Upper lobe of right lung (tissue), 1 donor: ENCODE measurements at regions not wholly inside any gene's neighbourhood (a gene's known extent, or its start where the extent isn't known, plus 50 kb on each side); places are given as distances from the start of the nearest gene placed in this dataset.

ENCODE experiments used
- ATAC-seq: fragments of 200-7000 bp; cut with Tn5 transposase; one replicate; pipeline ENCODE4 v1.9.1; 2020; ENCODE audit warnings: mild to moderate bottlenecking, moderate library complexity
- DNase-seq: peaks from one replicate; pipeline ENCODE4 v3.0.0-alpha.2; 2020
- H3K27ac ChIP-seq: fragments of 200-600 bp; one replicate; pipeline ENCODE4 v1.8.0; 2022
- H3K27me3 ChIP-seq: fragments of 200-600 bp; one replicate; pipeline ENCODE4 v1.8.0; 2022; ENCODE audit warnings: mild to moderate bottlenecking
- H3K36me3 ChIP-seq: fragments of 200-600 bp; one replicate; pipeline ENCODE4 v1.8.0; 2022
- H3K4me1 ChIP-seq: fragments of 200-600 bp; one replicate; pipeline ENCODE4 v1.8.0; 2022
- H3K4me3 ChIP-seq: fragments of 200-600 bp; one replicate; pipeline ENCODE4 v1.8.0; 2022; ENCODE audit warnings: mild to moderate bottlenecking
- H3K9me3 ChIP-seq: fragments of 200-600 bp; one replicate; pipeline ENCODE4 v1.8.0; 2022
- CTCF ChIP-seq: fragments of 200-600 bp; IDR thresholded peaks from one replicate; pipeline ENCODE4 v1.8.0; 2022; ENCODE audit warnings: antibody characterized with exemption
- intact Hi-C: fragments of 100-400 bp; cut with DNase I; formaldehyde crosslinking; loops from one replicate; pipeline ENCODE4 v1.11.0; 2022
- donor health status: DM: no; HTN: yes; CAD: no; lungs with severe emphysema.

GRCh38 chr4:89373394-89373793, 65.8 kb upstream of the GPRIN3 start:
- intact Hi-C loops = no loop called here
- ATAC-seq = no peak
- H3K4me1 ChIP-seq = no peaks in the 10 kb centered on the region
- DNase-seq = no peak
- no peak for TF ChIP-seq CTCF
- H3K4me3 ChIP-seq = no peak overlapping the region
- no peak overlapping the region for H3K27ac ChIP-seq
- H3K36me3 ChIP-seq = no peaks in the 10 kb centered on the region
- no peaks in the 10 kb centered on the region for H3K9me3 ChIP-seq
- H3K27me3 ChIP-seq = no peaks in the 10 kb centered on the region

GRCh38 chr4:89371614-89372013, 64.0 kb upstream of the GPRIN3 start:
- DNase-seq = no peak
- Histone ChIP-seq H3K27ac (no peak overlapping the region), H3K4me1 (no peaks in the 10 kb centered on the region), H3K36me3 (no peaks in the 10 kb centered on the region), H3K9me3 (no peaks in the 10 kb centered on the region), H3K27me3 (no peaks in the 10 kb centered on the region), H3K4me3 (no peak overlapping the region)
- ATAC-seq = peak; percentile 68
- no peak for TF ChIP-seq CTCF
- intact Hi-C loops = no loop called here

- DNase-seq (no peak), ATAC-seq (peak; percentile 55)
- no peaks in the 10 kb centered on the region for H3K27me3 ChIP-seq
- H3K4me1 ChIP-seq = no peaks in the 10 kb centered on the region
- H3K4me3 ChIP-seq = no peak overlapping the region
- H3K36me3 ChIP-seq = no peaks in the 10 kb centered on the region
- no peak overlapping the region for H3K27ac ChIP-seq
- TF ChIP-seq CTCF = no peak
- intact Hi-C loops = no loop called here
- no peaks in the 10 kb centered on the region for H3K9me3 ChIP-seq
Observed at GRCh38 chr4:89369581-89369980, 62.0 kb upstream of the GPRIN3 start.

GRCh38 chr4:89368861-89369260, 61.3 kb upstream of the GPRIN3 start:
- intact Hi-C loops = no loop called here
- Histone ChIP-seq H3K27me3 (no peaks in the 10 kb centered on the region), H3K4me1 (no peaks in the 10 kb centered on the region), H3K4me3 (no peak overlapping the region), H3K27ac (no peak overlapping the region), H3K9me3 (no peaks in the 10 kb centered on the region), H3K36me3 (no peaks in the 10 kb centered on the region)
- TF ChIP-seq CTCF = no peak
- no peak for DNase-seq
- peak; percentile 76 for ATAC-seq

- no peaks in the 10 kb centered on the region for H3K27me3 ChIP-seq
- no peak overlapping the region for H3K4me3 ChIP-seq
- H3K27ac ChIP-seq = no peak overlapping the region
- H3K4me1 ChIP-seq = no peaks in the 10 kb centered on the region
- DNase-seq = no peak
- ATAC-seq = no peak
- intact Hi-C loops = no loop called here
- no peak for TF ChIP-seq CTCF
- no peaks in the 10 kb centered on the region for H3K36me3 ChIP-seq
- no peaks in the 10 kb centered on the region for H3K9me3 ChIP-seq
Observed at GRCh38 chr4:89365776-89366175, 58.2 kb upstream of the GPRIN3 start.

GRCh38 chr4:89365375-89365774, 57.8 kb upstream of the GPRIN3 start:
- Histone ChIP-seq H3K4me3 (no peak overlapping the region), H3K36me3 (no peaks in the 10 kb centered on the region), H3K27ac (no peak overlapping the region), H3K4me1 (no peaks in the 10 kb centered on the region), H3K9me3 (no peaks in the 10 kb centered on the region), H3K27me3 (no peaks in the 10 kb centered on the region)
- ATAC-seq (no peak), DNase-seq (no peak)
- TF ChIP-seq CTCF = no peak
- intact Hi-C loops = no loop called here
